ENCODE measurements at regions not wholly inside any gene's neighbourhood (a gene's known extent, or its start where the extent isn't known, plus 50 kb on each side); places are given as distances from the start of the nearest gene placed in this dataset.

DNA sequence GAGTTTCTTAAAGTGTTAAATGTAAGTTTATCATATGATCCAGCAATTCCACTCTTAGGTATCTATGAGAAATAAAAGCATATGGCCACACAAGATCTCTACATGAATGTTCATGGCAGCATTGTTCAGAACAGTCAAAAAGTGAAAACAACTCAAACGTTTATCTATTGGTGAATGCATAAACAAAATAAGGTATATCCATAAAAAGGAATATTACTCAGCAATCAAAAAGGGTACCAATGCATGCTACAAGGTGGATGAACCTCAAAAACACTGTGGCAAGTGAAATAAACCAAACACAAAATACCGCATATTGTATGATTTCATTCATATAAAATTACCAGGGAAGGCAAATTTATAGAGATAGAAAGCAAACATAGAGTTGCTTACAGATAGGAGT, 337.6 kb downstream of the PIK3C3 start:
- TF ChIP-seq, protein P1, sequence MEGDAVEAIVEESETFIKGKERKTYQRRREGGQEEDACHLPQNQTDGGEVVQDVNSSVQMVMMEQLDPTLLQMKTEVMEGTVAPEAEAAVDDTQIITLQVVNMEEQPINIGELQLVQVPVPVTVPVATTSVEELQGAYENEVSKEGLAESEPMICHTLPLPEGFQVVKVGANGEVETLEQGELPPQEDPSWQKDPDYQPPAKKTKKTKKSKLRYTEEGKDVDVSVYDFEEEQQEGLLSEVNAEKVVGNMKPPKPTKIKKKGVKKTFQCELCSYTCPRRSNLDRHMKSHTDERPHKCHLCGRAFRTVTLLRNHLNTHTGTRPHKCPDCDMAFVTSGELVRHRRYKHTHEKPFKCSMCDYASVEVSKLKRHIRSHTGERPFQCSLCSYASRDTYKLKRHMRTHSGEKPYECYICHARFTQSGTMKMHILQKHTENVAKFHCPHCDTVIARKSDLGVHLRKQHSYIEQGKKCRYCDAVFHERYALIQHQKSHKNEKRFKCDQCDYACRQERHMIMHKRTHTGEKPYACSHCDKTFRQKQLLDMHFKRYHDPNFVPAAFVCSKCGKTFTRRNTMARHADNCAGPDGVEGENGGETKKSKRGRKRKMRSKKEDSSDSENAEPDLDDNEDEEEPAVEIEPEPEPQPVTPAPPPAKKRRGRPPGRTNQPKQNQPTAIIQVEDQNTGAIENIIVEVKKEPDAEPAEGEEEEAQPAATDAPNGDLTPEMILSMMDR (IDR thresholded peaks at IDR 0.05 in 8 of 11, conservative IDR thresholded peaks at IDR 0.05 in 3 of 11): no peak
- TF ChIP-seq POLR2A (IDR thresholded peaks at IDR 0.05): no peak

All from spleen (tissue), 7 donors.